ENCODE measurements at regions not wholly inside any gene's neighbourhood (a gene's known extent, or its start where the extent isn't known, plus 50 kb on each side); places are given as distances from the start of the nearest gene placed in this dataset.

GRCh38 chr5:115423541-115423940 lies 121.0 kb downstream of the FEM1C start:
- TF ChIP-seq EZH2 (IDR thresholded peaks at IDR 0.05; ENCODE audit: insufficient read depth, low read length), result no peak
- TF ChIP-seq CTCF (IDR thresholded peaks at IDR 0.05; ENCODE audit: insufficient read depth, low read depth, low read length), result no peak
